ENCODE measurements at regions not wholly inside any gene's neighbourhood (a gene's known extent, or its start where the extent isn't known, plus 50 kb on each side); places are given as distances from the start of the nearest gene placed in this dataset.
A peak's percentile ranks its signal among the peaks of the same experiment; 100 is the strongest.

GRCh38 chrX:40996886-40997530 lies 88.2 kb upstream of the USP9X start:
- Histone ChIP-seq H3K9me3 (ENCODE audit: insufficient read depth, low read length, severe bottlenecking) (no peaks in the 10 kb centered on the region), H4K20me1 (ENCODE audit: insufficient read depth, low read length) (no peaks in the 10 kb centered on the region), H3K27ac (ENCODE audit: low read length) (no peak overlapping the region), H3K36me3 (ENCODE audit: insufficient read depth, low read length) (no peaks in the 10 kb centered on the region), H3K9ac (ENCODE audit: low read depth, low read length) (no peak overlapping the region), H3K27me3 (ENCODE audit: insufficient read depth, low read length, poor library complexity) (no peaks in the 10 kb centered on the region), H3K4me2 (ENCODE audit: insufficient read depth, low read length) (no peak overlapping the region), H3K4me1 (ENCODE audit: insufficient read depth, low read length) (no peaks in the 10 kb centered on the region), H3K4me3 (ENCODE audit: low read depth in 1 of 2, low read length in 2 of 2) (no peak overlapping the region), H2AFZ (ENCODE audit: low read depth, low read length) (no peak overlapping the region), H3K79me2 (ENCODE audit: insufficient read depth, low read length) (no peaks in the 10 kb centered on the region)
- ATAC-seq (ENCODE audit: insufficient read depth, low read depth) (peak; percentile 62), DNase-seq (no peak)
- TF ChIP-seq EZH2 (IDR thresholded peaks at IDR 0.05; ENCODE audit: borderline replicate concordance, low read depth, low read length, severe bottlenecking) (no peak), CTCF (IDR thresholded peaks at IDR 0.05; ENCODE audit: borderline replicate concordance, extremely low read depth, low read length, poor library complexity, severe bottlenecking) (no peak)

DNA sequence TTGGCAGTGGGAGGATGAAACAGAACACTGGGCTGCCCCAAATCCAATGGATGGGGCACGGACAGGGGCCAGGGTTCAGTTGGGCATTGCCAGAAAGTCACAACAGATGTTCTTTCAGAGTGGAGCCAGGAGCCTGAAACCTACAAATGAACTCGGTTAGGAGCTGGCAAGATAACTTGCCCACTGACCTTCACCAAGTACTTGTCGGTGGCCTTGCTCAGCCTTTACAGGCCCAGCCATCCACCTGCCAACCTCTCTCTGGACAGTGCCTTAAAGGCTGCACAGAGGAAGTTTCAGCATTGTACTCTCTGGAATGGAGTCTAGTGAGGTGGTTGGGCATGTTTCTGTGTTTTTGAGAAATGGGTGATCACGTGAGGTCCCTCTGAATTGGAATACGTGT lies 87.1 kb upstream of the USP9X start:
- Histone ChIP-seq H4K20me1 (ENCODE audit: insufficient read depth, low read length) (no peaks in the 10 kb centered on the region), H3K79me2 (ENCODE audit: insufficient read depth, low read length) (no peaks in the 10 kb centered on the region), H3K9ac (ENCODE audit: low read depth, low read length) (no peak overlapping the region), H3K36me3 (ENCODE audit: insufficient read depth, low read length) (no peaks in the 10 kb centered on the region), H3K27me3 (ENCODE audit: insufficient read depth, low read length, poor library complexity) (no peaks in the 10 kb centered on the region), H3K4me2 (ENCODE audit: insufficient read depth, low read length) (no peak overlapping the region), H3K4me3 (ENCODE audit: low read depth in 1 of 2, low read length in 2 of 2) (no peak overlapping the region), H3K4me1 (ENCODE audit: insufficient read depth, low read length) (no peaks in the 10 kb centered on the region), H2AFZ (ENCODE audit: low read depth, low read length) (no peak overlapping the region), H3K9me3 (ENCODE audit: insufficient read depth, low read length, severe bottlenecking) (no peaks in the 10 kb centered on the region), H3K27ac (ENCODE audit: low read length) (no peak overlapping the region)
- ATAC-seq (ENCODE audit: insufficient read depth, low read depth) (no peak), DNase-seq (no peak)
- TF ChIP-seq EZH2 (IDR thresholded peaks at IDR 0.05; ENCODE audit: borderline replicate concordance, low read depth, low read length, severe bottlenecking) = no peak
- no peak for TF ChIP-seq CTCF (IDR thresholded peaks at IDR 0.05; ENCODE audit: borderline replicate concordance, extremely low read depth, low read length, poor library complexity, severe bottlenecking)

DNA sequence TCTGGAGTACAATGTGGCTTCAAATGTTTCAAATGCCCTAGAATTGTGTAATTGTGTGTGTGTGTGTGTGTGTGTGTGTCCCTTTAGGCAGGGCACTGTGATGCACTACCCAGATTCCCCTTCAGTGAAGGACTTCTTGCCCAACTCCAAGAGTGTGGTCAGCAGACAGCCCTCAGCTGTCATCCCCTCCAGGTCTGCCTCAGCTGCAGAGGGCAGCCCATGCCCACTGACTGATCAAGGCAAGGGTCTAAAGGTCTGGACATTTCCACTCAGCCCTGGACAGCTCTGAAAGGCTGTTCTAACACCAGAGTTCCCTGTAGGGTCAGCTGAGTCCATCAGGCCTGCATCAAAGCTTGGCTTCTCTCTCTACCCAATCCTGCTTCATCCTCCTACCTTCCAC lies 83.9 kb upstream of the USP9X start:
- Histone ChIP-seq H3K27ac (ENCODE audit: low read length) (no peak overlapping the region), H3K4me1 (ENCODE audit: insufficient read depth, low read length) (no peaks in the 10 kb centered on the region), H3K9ac (ENCODE audit: low read depth, low read length) (no peak overlapping the region), H2AFZ (ENCODE audit: low read depth, low read length) (no peak overlapping the region), H4K20me1 (ENCODE audit: insufficient read depth, low read length) (no peaks in the 10 kb centered on the region), H3K79me2 (ENCODE audit: insufficient read depth, low read length) (no peaks in the 10 kb centered on the region), H3K36me3 (ENCODE audit: insufficient read depth, low read length) (no peaks in the 10 kb centered on the region), H3K27me3 (ENCODE audit: insufficient read depth, low read length, poor library complexity) (no peaks in the 10 kb centered on the region), H3K9me3 (ENCODE audit: insufficient read depth, low read length, severe bottlenecking) (no peaks in the 10 kb centered on the region), H3K4me3 (ENCODE audit: low read depth in 1 of 2, low read length in 2 of 2) (no peak overlapping the region), H3K4me2 (ENCODE audit: insufficient read depth, low read length) (no peak overlapping the region)
- ATAC-seq (ENCODE audit: insufficient read depth, low read depth) = no peak
- no peak for DNase-seq
- no peak for TF ChIP-seq EZH2 (IDR thresholded peaks at IDR 0.05; ENCODE audit: borderline replicate concordance, low read depth, low read length, severe bottlenecking)
- TF ChIP-seq CTCF (IDR thresholded peaks at IDR 0.05; ENCODE audit: borderline replicate concordance, extremely low read depth, low read length, poor library complexity, severe bottlenecking) = no peak
